ENCODE measurements at regions not wholly inside any gene's neighbourhood (a gene's known extent, or its start where the extent isn't known, plus 50 kb on each side); places are given as distances from the start of the nearest gene placed in this dataset.
A peak's percentile ranks its signal among the peaks of the same experiment; 100 is the strongest.

DNA sequence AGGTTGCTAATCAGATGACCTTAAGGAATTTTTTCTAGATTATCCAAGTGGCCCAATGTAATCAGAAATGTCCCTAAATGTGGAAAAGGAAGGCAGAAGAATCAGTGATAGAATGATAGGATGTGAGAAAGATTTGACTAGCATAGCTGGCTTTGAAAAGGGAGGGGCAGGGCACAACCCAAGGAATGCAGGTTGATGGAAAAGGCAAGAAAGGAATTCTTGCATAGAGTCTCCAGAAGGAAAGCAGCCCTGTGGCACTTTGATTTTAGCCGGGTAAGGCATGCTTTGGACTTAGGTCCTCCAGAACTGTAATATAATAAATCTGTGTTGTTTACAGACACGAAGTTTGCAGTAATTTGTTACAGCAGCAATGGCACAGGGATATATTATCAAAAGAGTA lies 375.7 kb upstream of the B3GALT2 start:
- DNase-seq (ENCODE audit: low read depth in 2 of 2): no peak

DNA sequence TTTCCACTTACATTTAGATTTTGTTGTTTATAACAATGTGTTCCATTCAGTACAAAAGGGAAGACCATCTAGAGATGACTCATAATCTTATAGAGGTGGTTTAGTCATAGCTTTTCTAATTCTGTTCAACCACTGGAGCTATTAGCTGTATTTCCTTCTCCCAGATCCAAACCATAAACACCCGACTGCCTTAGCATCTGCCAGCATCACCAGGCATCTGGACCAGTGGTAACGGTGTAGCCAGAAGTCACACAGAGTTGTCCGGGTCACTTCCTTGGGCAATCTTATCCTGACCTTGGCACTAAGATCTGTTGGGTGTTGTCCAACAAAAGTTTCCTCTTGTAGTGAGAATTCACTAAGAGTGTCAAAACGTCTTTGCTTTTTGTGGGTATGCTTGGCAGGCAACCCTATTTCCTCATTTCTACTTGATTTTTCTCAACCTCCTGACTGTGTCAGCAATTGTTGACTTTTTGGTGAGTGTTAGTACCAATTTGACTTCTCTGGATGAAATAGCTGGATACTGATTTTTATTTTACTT lies 372.1 kb upstream of the B3GALT2 start:
- DNase-seq (ENCODE audit: low read depth in 2 of 2): no peak

DNA sequence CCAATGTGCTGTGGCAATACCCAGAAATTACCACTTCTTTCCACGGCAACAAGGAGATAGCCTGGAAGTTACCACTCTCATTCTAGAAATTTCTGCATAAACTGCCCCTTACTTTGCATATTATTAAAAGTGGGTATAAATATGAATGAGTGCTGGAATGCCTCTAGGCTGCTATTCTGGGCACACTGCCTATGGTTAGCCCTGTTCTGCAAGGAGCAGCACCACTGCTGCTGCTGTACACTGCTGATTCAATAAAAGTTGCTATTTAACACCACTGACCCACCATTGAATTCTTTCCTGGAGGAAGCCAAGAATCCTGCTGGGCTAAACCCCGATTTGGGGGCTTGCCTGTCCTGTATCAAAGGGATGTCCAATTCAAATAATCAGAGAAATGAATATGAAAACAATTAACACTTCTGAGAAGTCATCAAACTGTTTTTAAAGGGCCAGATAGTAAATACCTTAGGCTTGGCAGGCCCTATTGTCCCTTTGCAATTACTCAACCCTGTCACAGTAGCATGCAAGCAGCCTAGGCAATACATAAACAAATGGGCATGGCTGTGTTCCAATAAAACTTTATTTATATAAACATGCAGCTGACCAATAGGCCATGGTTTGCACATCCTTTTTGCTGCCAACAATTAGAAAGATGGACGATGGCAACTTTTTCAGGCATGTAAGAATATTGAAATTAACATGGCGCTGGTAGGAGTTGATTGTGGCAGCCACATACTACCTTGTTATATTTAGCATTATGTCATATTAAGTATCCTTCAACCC lies 369.4 kb upstream of the B3GALT2 start:
- no peak for DNase-seq (ENCODE audit: low read depth in 2 of 2)

DNA sequence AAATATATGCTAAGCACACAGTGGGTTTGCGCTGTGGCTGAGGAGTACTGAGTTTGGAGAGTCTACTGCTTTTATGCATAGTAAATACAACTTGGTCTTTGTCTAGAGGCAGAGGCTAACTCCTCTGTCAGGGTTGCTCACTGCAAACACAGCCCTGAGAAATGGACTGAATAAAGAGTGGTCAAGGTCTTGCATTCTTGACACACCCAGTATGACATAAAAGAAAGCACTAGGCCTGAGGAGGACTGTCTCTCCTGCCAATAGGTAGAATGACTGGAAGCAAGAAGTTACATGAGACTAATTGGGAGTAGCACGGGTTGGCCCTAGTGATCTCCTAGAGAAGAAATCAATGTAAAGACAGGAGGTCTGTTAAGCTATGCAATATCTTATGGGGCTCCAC lies 367.2 kb upstream of the B3GALT2 start:
- DNase-seq (ENCODE audit: low read depth in 2 of 2): no peak

DNA sequence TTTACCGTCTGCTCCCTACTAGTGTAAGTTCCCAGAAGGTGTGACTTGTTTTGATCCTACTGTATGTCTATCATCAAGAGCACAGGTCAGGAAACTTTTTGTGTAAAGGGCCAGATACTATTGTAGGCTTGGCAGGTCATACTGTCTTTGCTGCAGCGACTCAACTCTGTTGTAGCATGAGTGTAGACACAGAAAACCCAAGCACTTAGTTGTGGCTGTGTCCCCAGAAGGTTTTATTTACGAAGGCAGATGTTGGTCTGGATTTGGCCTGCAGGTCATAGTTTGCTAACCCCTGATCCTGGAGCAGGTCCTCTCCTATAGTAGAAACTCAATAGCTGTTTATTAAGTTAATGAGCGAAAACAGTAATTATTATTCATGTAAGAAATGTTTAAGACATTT lies 365.9 kb upstream of the B3GALT2 start:
- no peak for DNase-seq (ENCODE audit: low read depth in 2 of 2)

DNA sequence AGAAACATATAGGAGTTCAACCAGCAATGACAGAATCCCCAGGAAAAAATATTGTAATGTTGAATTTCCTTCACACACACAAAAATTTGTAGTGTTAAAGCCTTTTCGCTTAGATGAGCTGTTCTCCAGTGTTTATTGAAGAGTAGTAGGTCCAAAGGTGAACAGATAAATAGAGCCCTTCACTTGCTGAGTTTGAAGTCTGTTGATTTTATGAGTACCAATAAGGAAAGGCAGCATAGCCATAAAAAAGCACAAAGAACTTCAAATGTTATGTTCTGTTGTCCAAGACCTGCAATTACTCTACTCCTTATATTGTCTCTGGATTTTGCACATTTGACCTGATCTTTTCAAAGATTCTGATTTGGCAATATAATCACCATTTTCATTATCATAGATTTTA lies 362.7 kb upstream of the B3GALT2 start:
- DNase-seq (ENCODE audit: low read depth in 2 of 2): no peak

DNA sequence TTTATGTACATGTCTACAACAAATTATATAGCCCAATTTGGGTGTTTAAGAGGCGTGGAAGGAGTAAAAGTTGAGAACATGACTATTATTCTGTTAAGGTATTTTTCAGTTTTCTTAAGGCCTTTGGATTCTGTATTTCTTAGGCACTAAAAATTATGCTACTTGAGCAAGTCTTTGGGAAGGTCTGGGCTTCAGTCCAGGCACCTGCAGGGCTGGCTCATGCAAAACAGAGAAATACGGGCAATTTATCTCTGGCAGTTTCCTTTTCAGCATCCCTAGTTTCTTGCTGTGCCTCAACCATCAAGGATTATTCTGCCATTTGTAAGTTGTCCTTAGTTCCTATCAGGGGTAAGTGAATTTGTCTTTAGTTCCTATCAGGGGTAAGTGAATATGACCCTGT lies 358.8 kb upstream of the B3GALT2 start:
- no peak for DNase-seq (ENCODE audit: low read depth in 2 of 2)

DNA sequence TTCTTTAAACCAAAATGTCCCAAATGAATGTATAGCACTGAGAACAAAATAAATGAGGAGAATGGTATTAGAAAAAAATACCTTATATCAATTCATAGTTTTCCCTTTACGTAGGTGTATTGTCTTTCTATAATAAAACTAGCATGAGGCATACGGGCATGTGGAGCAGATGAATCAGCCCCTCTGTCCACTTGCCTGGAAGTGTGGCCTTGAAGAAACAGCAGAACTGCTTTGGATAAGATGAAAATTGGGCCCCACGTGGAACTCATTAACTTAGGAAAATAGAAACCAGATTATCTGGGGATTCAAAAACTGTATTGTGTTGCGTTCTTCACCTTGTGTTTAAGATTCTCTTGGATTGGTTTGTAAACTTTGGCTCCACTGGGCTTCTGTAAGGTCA lies 356.8 kb upstream of the B3GALT2 start:
- no peak for DNase-seq (ENCODE audit: low read depth in 2 of 2)

DNA sequence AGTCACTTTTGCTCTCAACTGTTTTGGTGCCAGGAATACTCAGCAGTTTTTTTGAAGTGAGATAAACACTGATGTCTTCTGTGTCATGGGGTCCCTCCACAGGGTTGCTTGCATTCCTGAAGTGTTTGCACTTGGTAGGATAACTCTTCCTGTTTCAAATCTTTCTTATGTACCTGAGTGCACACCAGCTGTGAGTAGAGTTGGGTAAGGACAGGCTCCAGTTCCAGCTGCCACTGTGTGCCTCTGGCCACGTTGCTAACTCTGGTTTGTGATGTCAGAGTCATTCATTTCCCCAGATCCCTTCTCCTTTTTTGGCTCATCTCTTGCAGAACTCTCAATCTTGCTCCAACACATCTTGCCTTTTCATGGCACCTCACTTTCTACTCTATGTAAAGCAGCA lies 356.3 kb upstream of the B3GALT2 start:
- DNase-seq (ENCODE audit: low read depth in 2 of 2): no peak

DNA sequence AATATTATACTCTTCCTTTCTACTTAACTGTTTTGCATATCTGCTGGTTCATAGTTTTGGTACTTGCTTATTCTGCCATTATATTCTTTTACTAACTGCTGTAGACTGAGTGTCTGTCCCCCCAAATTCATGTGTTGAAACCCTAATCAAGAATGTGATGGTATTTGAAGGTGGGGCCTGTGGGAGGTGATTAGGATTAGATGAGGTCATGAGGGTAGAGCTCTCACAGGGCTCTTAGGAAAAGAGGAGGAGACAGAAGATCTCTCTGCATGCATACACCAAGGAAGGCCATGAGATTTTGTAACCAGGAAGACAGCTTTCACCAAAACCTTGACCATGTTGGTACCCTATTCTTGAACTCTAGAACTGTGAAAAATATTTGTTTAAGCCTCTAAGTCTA lies 354.1 kb upstream of the B3GALT2 start:
- no peak for DNase-seq (ENCODE audit: low read depth in 2 of 2)

DNA sequence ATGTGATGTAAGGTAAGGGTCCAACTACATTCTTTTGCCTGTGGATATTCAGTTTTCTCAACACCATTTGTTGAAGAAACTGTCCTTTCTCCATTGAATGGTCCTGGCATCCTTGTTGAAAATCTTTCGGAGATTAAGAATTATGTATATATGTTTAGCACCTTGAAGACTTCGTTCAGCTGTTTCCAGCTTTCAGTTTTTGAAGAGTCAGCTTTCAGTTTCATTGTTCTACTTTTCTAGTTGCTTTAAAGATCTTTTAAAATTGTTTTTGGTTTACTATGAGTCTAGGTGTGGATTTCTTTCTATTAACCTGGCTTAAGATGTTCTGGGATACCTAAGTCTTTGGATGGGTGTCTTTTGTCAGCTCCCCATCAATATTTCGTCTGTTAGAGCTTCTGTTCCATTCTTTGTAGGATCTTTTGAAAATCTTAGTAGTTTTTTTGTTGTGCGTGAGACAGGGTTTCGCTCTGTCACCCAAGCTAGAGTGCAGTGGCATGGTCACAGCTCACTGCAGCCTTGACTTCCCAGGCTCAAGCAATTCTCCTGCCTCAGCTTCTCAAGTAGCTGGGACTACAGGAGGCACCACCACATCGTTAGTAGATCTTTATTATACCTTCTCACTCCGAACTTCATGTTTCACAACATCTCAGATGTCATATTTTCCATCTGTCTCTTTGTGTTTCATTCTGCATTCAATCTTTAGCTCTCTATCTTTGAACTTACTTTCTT lies 353.5 kb upstream of the B3GALT2 start:
- DNase-seq (ENCODE audit: low read depth in 2 of 2): no peak

DNA sequence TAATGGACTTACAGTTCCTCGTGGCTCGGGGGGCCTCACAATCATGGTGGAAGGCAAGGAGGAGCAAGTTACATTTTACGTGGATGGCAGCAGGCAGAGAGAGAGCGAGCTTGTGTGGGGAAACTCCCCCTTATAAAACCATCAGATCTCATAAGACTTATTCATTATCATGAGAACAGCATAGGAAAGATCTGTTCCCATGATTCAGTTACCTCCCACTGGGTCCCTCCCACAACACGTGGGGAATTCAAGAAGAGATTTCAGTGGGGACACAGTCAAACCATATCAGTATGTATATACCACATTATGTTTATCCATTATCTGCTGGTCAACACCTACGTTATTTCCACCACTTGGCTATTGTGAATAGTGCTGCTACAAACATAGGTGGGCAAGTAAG lies 352.3 kb upstream of the B3GALT2 start:
- peak in 1 of 2 donors; percentile 11 for DNase-seq (ENCODE audit: low read depth in 2 of 2)

DNA sequence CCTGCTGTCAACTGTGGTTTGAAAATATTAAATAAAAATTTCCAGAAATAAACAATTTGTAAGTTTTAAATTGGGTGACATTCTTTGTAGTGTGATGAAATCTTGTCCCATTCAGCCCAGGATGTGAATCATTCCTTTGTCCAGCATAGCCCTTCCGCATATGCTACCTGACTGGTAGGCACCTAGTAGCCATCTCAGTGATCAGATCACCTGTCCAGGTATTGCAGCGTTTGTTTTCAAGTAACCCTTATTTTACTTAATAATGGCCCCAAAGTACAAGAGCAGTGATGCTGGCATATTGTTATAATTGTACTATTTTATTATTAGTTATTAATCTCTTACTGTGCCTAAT lies 351.6 kb upstream of the B3GALT2 start:
- no peak for DNase-seq (ENCODE audit: low read depth in 2 of 2)

DNA sequence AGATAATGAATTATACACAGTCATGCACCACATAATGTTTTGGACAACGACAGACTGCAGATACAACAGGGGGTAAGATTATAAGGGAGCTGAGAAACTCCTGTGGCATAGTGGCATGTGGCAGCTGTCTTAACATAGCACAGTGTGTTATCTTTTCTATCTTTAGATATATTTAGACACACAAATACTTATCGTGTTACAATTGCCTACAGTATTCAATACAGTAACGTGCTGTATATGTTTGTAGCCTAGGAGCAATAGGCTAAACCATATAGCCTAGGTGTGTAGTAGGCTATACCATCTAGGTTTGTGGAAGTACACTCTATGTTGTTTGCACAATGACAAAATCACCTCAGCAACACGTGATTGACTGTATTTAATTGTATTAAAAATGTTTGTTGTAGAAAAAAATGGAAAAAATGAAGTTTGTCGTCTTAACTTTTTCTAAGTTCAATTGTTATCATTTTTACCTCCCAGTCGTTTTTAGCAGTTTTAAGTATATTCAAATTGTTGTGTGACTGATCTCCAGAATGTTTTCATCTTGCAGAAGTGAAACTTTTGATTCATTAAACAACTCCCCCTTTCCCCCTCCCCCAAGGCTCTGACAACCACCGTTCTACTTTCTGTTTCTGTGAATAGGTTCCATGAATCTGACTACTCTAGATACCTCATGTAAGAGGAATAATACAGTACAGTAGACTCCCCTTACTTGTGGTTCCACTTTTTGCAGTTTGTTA lies 351.0 kb upstream of the B3GALT2 start:
- DNase-seq (ENCODE audit: low read depth in 2 of 2): peak in 1 of 2 donors; percentile 39

DNA sequence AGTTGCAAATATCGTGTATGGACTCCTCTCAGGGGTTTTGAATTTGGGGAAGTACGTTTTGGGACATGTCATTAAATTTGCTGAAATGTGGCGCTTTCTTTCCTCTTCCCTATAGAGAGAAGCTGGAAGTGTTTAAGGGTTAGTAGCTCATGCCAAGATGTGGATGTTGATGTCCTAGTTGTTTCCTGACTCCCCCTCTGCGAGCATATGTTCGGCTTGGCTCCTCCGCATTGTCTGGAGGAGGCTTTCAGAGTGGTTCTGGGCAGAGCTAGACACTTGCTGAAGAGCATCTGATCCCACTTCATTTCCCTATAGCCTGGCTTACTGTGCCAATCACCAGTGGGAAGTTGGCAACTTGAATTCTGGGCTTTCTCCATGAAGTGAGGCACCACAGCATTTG lies 347.4 kb upstream of the B3GALT2 start:
- no peak for DNase-seq (ENCODE audit: low read depth in 2 of 2)

DNA sequence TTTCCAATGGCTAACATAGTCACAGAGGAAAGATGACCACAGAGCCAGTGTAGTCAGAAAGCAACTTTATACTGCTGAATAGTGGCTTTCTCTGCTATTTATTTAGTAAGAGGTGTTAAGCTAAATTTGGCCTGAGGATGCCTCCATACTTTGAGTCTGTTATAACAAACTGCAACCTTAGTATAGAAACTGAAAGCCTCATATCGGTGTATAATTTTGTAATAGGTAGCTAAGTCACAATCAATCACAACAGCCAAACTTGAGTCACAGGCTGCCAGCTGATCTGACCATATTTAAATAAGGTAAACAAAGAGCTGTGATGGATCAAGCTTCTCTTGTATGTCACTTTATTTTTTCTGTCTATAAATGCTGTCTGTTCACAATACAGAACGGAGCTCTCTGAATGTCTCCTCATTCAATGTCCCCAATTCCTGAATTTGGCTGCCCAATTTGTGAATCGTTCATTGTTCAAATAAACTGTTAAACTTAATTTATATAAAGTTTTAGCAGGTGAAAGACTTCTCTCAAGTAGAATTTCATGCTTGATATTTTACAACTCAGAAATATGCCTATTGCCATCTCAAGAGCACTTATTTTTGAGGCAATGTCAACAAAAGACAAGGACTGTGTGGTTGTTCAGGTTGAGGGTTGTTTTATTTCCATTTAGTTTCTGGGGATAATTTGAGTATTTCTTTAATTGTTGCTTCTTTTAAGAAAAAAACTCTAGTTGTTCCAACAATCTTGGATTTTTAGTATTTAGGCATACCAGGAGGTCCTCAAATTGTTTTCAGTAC lies 339.7 kb upstream of the B3GALT2 start:
- DNase-seq (ENCODE audit: low read depth in 2 of 2): no peak

DNA sequence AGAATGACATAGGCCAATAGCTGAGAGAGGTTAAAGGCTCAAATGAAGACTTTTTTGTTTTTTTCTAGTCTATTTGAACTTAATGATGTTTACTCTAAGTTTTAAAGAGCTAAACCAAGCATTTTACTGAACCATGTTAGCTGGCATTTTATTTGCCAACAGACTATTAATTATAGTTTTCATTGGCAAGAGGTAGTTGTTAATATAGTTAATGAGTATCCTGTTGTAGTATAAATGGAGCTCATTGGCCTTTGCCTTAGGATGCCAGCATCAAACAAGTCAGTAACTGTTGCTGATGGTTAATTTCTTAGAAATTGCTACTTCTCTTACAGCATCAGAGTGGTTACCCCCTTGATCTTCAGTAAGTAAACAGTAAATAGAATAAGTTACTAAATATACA lies 339.0 kb upstream of the B3GALT2 start:
- DNase-seq (ENCODE audit: low read depth in 2 of 2): no peak

DNA sequence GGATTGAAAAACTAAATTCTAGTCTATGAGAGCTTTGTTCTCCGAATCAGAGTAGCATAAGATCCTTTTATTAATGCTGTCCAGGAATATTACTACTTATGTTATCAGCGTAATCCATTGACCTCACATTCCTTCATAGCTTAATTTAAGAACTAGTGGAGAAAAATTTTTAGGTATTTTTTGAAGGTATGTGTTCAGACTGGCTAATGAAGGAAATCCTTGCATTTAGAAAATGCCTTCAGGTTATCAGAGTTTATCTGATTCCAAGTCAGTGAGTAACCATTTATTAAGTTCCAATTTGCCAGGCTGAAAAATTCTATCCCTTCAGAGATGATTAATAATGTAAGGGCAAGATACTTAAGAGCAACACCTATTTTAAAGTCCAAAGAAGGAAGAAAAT lies 338.2 kb upstream of the B3GALT2 start:
- no peak for DNase-seq (ENCODE audit: low read depth in 2 of 2)

DNA sequence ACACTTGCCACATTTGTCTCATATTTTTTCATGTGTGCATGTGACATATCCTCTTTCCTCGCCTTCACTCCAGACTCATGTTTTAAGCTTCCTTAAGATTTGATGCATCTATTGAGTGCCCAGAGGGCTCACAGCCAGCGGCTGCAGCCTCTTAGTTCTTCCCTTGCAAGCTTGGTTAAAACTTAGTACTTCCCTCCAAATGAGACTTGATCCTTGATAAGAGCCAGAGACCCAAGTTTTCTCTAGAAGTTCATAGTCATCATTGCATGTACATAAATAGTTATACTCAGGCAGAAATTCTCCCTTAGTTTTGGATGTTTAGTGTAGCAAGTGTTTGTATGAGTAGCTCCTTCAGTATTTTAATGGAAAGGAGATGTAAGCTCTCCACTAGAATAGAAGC lies 337.6 kb upstream of the B3GALT2 start:
- no peak for DNase-seq (ENCODE audit: low read depth in 2 of 2)

DNA sequence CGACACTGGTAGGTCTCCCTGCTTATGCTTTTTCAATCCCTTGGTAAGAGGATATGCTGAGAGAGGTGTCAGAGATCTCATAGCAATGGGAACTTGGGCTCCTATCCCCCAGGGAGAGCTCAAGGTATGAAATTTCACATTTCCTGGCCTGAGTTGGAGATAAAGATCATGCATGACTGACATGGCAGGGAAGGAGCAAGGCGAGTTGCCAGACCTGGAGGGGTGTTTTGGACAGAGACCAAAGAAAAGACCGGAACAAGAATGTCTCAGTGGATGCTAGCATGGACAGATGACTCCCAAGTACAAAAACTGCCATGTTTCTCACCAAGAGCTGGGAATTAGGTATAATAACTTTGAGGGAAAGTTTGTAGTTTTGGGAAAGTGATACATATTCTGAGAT lies 334.1 kb upstream of the B3GALT2 start:
- DNase-seq (ENCODE audit: low read depth in 2 of 2): no peak

DNA sequence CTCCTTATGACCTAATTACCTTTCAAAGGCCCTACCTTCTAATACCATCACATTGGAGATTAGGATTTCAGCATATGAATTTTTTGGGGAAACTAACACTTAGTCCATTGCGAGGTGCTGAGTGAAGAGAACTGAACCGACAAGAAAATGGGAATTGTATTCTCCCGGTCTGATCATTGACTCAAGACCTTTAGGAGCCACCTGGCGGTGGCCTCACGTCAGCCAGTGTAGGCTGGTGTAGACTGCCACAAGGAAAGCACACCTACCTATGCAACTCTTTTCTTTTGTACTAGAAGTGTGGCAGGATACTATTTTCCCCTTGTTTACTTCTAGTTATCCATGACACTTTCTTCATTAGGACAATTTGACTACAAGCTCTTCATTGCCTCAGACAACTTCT lies 333.5 kb upstream of the B3GALT2 start:
- no peak for DNase-seq (ENCODE audit: low read depth in 2 of 2)
